ENCODE measurements at regions not wholly inside any gene's neighbourhood (a gene's known extent, or its start where the extent isn't known, plus 50 kb on each side); places are given as distances from the start of the nearest gene placed in this dataset.

DNA sequence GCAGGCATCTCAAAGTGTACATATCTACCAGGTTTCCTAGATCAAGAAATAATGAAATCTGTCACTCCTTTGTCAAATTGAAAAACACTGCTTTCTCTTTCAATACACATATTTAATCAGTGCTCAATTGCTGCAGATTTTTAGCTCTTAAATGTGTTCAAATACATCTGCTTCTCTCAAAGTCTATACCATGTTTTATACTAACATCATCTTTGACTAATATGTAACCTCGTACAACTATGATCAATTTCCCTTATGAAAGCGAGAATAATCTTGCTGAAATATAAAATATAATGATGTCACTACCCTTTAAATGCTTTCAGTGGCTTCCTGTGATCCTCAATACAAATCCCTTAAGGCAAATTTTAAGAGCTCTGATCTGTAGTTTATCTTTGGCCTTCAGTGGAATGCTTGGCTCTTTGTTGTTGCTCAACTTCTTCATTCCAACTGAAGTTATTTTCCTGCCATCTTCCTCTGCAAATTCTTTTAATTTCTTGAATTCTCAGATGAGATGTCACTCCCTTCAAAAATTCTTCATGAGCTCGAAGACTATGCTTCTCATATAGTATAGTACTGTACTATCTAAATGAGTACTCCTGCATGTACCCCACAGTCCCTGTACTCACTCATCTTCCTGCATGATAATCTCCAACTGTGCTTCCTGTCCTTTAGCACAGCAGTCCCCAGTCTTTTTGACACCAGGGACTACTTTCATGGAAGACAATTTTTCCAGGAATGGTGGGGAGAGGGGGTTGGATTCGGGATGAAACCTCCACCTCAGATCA lies 545.1 kb upstream of the GJE1 start:
- no peak for TF ChIP-seq CTCF (IDR thresholded peaks at IDR 0.05 in 4 of 5, conservative IDR thresholded peaks at IDR 0.05 in 1 of 5)
- TF ChIP-seq POLR2A (IDR thresholded peaks at IDR 0.05), result no peak
